ENCODE measurements at regions not wholly inside any gene's neighbourhood (a gene's known extent, or its start where the extent isn't known, plus 50 kb on each side); places are given as distances from the start of the nearest gene placed in this dataset.

DNA sequence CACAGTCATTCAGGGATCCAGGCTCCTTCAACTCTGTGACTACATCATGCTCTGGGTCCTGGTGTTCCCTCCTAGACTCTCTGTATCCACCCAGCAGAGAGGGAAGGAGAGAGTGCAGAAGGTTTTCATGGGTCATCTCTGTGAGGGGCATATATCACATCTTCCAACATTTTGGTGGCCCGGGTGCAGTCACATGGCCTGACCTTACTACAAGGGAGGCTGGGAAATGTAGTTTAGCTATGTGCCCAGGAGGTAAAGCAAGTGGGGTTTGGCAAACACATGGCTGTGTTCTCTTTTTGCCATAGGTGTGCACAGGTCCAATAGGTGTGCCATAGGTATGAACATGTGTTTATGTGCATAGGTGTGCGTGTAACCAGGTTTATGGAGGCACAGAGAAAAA lies 222.2 kb upstream of the EEF2KMT start (continued):
- TF ChIP-seq, protein P1, sequence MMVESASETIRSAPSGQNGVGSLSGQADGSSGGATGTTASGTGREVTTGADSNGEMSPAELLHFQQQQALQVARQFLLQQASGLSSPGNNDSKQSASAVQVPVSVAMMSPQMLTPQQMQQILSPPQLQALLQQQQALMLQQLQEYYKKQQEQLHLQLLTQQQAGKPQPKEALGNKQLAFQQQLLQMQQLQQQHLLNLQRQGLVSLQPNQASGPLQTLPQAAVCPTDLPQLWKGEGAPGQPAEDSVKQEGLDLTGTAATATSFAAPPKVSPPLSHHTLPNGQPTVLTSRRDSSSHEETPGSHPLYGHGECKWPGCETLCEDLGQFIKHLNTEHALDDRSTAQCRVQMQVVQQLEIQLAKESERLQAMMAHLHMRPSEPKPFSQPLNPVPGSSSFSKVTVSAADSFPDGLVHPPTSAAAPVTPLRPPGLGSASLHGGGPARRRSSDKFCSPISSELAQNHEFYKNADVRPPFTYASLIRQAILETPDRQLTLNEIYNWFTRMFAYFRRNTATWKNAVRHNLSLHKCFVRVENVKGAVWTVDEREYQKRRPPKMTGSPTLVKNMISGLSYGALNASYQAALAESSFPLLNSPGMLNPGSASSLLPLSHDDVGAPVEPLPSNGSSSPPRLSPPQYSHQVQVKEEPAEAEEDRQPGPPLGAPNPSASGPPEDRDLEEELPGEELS (CRISPR knock-in tag; IDR thresholded peaks at IDR 0.05): no peak
- TF ChIP-seq NFE2L1 (CRISPR knock-in tag; IDR thresholded peaks at IDR 0.05; ENCODE audit: borderline replicate concordance) (no peak), MYNN (CRISPR knock-in tag; IDR thresholded peaks at IDR 0.05; ENCODE audit: low read depth) (no peak)

DNA sequence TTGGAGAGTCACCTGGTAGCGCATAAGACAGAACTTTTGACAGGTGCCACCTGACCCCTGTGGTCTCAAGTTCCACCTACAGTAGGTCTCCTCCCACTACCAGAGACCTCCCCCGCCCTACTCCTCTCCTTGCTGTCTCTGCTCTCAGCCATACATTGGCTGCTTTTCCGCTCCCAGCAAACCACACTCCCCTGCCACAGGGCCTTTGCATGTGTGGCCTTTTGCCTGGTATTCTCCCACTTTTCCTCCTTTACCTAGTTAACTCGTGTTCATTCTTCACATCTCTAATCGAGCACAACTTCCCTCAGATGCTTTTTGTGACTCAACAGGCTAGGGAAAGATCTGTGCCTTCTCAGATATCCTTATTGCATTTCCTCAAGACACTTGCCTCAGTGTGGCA lies 218.3 kb upstream of the EEF2KMT start:
- ChIA-PET CTCF (ENCODE audit: low intra/inter-chr PET ratio, low total read pairs) (no interaction called here), POLR2A (no interaction called here)
- Histone ChIP-seq H4K20me1 (ENCODE audit: insufficient read depth, low read length) (no peaks in the 10 kb centered on the region), H3K4me2 (ENCODE audit: low read depth, low read length) (no peak overlapping the region), H3K9ac (ENCODE audit: insufficient read depth, low read depth, low read length) (no peak overlapping the region), H3K36me3 (replicated peaks in 1 of 2; ENCODE audit: control insufficient read depth in 1 of 2, insufficient read depth in 2 of 2, low read length in 2 of 2) (no peaks in the 10 kb centered on the region), H3K27ac (ENCODE audit: extremely low read length, insufficient read depth, low read length) (no peak overlapping the region), H3K4me3 (replicated peaks in 1 of 3; ENCODE audit: insufficient read depth in 1 of 3, low read depth in 2 of 3, low read length in 3 of 3) (no peak overlapping the region), H3K27me3 (ENCODE audit: control insufficient read depth in 1 of 2, insufficient read depth in 2 of 2, low read length in 2 of 2) (peaks cover 0 to 4% of the 10 kb centered on the region in 2 experiments; a peak in 1 of 5 replicates), H3K4me1 (ENCODE audit: insufficient read depth, low read length) (no peaks in the 10 kb centered on the region), H2AFZ (ENCODE audit: low read length) (no peak overlapping the region), H3K79me2 (ENCODE audit: insufficient read depth, low read length) (no peaks in the 10 kb centered on the region), H3K9me3 (ENCODE audit: low read length) (no peaks in the 10 kb centered on the region)
- no peak for DNase-seq (ENCODE audit: low spot score)
- 32% methylated on average over 5 of the region's 5 CpGs for WGBS (ENCODE audit: low lambda C conversion rate)
- intact Hi-C loops (cut with micrococcal nuclease; ENCODE audit: unreplicated experiment): no loop called here
- no peak for ATAC-seq
- BruUV-seq (replicated peaks): no TSS peak
- in situ Hi-C loops (cut with HindIII; ENCODE audit: extremely low pct_ligation_motif_present, low pct_unique_long_range_greater_than_20kb): no loop called here
- TF ChIP-seq ZNF567 (CRISPR knock-in tag; IDR thresholded peaks at IDR 0.05; ENCODE audit: borderline replicate concordance) (no peak), ZNF33B (CRISPR knock-in tag; IDR thresholded peaks at IDR 0.05) (no peak), ZNF12 (CRISPR knock-in tag; IDR thresholded peaks at IDR 0.05) (no peak), ZNF253 (CRISPR knock-in tag; IDR thresholded peaks at IDR 0.05; ENCODE audit: borderline replicate concordance) (no peak), WIZ (CRISPR knock-in tag; IDR thresholded peaks at IDR 0.05) (no peak), ZNF251 (CRISPR knock-in tag; IDR thresholded peaks at IDR 0.05) (no peak)
- TF ChIP-seq, protein P2, sequence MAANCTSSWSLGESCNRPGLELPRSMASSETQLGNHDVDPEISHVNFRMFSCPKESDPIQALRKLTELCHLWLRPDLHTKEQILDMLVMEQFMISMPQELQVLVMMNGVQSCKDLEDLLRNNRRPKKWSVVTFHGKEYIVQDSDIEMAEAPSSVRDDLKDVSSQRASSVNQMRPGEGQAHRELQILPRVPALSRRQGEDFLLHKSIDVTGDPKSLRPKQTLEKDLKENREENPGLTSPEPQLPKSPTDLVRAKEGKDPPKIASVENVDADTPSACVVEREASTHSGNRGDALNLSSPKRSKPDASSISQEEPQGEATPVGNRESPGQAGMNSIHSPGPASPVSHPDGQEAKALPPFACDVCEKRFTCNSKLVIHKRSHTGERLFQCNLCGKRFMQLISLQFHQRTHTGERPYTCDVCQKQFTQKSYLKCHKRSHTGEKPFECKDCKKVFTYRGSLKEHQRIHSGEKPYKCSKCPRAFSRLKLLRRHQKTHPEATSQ (CRISPR knock-in tag; IDR thresholded peaks at IDR 0.05; ENCODE audit: borderline replicate concordance): no peak
- no peak for FAIRE-seq

Measured in HepG2 (cell line).